DMS53 treated with DMSO at 0.1 percent for 48 hours (cell line): ENCODE measurements at regions not wholly inside any gene's neighbourhood (a gene's known extent, or its start where the extent isn't known, plus 50 kb on each side); places are given as distances from the start of the nearest gene placed in this dataset.

ENCODE experiments used
- DNase-seq: peaks from one replicate; lab custom pipeline; 2025; ENCODE audit not compliant: unreplicated experiment; lab: John Stamatoyannopoulos, UW

- DNase-seq, result no peak
These were observed 64.5 kb upstream of the WDR1 start for GRCh38 chr4:10180927-10181744.

DNA sequence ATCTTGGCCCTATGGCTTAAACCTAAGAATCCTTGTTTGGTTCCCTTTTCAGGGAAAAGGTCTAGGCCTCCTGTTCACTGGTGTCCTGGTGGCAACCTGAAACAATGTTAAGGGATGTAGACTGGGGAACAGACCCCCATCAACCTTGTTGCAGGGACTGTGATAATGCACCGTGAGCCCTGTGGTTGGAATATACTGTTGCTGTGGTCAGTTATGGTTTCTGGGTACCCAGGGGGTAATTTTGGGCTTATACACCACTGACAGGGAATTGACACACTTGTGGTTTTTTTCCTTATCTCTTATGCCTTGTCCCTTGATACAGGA, 64.0 kb upstream of the WDR1 start:
- DNase-seq, result no peak

GRCh38 chr4:10179957-10180602, 63.5 kb upstream of the WDR1 start:
- no peak for DNase-seq

- DNase-seq, result no peak
These were observed 62.2 kb upstream of the WDR1 start for GRCh38 chr4:10178763-10179162.

DNA sequence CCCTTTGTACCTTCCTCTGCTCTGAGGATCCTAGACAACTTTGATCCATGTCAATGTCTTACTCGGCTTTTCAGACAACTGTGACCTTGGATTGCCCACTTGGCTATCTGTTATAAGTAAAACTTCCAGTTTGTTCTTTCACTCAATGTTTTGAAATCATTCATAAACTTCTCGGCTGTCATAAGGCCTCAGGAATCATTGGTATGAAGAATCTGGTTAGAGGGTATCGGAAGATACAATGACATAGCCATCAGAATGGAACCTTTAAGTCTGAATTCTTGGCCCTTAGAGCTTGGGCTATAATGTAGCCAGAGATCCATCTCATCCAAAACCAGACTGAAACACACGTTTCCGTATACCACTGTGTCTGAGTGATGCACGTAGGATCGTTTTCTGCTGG, 59.0 kb upstream of the WDR1 start:
- no peak for DNase-seq

DNA sequence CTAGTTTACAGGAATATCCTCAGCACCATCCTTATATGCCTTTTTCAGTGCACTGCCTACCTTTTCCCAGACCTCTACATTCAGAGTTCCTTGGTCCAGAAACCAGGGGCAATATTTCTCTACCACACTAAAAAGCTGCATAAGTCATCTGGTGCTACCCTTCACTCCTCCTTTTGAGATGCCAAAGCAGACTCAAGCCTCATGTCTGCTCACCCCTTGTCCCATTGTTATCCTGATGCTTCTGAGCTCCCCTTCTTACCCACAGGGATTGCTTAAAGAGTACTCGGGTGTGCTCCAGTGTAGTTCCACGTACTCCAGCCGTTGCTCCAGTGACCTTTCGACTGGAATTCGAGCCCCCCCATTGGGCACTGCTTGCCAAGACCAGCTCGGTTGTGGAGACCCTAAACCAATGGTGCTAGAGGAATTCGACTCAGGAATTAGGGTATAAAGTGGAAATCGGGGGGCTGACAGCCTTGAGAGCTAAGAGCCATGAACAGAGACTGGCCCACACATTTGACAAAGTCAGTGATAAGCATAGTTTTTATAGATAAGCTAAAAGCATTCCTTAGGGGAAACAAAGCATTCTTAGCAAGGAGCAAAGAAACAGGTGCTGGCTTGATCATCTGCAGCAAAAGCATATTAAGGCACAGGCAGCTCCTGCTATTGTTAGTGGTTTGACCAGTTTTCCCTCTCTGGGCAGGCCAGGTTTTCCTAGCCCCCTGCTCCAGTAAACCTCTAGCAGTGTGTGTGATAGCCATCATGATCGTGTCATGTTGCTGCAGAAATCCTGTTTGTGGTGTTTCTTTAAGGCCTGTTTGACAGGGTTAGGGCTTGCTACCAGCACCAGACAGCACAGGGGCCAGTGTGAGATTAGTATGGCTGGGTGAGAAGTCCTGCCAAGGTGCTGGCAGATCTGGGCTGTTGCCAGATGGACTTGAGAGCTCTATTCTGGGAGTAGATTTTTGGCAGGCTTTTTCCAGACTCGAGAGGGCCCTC, 57.5 kb upstream of the WDR1 start:
- DNase-seq, result no peak

DNA sequence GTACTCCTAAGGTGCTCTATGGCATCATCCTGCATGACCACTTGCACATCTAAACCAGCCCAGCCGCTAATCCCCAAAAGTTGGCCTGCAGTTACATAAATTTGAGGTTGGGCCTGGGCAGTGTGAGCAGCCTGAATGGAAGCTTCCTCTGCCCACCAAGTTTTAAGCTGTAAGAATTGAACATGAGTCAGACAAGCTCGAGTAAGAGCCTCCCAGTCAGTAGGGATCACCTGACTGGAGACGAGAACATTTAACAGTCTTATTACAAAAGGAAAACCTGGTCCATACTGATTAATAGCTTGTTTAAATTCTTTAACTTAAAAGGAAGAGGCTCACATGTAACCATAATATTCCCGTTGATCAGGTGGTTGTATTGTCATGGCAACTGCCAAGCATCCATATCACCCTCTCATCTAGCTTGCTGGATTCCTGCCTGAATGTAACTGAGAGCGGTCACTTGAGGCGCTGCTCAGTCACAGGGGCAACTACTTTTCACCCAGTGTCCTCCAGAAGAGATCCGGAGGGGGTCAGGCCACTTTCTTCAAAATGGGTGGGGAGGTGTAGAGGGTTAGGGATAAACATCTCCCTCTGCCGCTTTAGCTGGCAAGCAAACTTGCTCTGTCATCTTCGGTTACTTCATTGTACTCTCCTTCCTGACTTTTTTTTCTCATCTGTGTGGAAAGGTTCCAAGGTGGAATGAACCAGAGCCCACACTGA, 56.6 kb upstream of the WDR1 start:
- DNase-seq, result no peak

- DNase-seq, result no peak
These were observed 55.8 kb upstream of the WDR1 start for GRCh38 chr4:10172278-10172921.

DNA sequence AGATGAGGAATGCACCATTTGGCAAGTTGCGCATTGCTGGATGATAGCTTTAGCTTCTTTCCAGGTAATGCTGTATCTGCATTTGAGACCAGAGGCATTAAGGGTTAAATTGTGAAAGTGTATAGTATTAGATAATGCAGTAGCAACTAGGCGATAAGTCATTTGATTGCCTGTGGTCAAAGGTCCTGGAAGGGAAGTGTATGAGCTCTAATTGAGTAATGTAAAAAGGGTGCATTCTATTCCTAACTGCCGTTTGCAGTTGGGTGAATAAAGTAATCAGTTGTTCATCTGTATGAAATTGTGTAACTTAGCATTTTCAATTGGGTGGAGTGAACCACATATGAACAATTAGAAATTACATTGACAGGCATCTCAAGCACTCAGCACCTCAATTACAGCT, 54.5 kb upstream of the WDR1 start:
- no peak for DNase-seq

DNA sequence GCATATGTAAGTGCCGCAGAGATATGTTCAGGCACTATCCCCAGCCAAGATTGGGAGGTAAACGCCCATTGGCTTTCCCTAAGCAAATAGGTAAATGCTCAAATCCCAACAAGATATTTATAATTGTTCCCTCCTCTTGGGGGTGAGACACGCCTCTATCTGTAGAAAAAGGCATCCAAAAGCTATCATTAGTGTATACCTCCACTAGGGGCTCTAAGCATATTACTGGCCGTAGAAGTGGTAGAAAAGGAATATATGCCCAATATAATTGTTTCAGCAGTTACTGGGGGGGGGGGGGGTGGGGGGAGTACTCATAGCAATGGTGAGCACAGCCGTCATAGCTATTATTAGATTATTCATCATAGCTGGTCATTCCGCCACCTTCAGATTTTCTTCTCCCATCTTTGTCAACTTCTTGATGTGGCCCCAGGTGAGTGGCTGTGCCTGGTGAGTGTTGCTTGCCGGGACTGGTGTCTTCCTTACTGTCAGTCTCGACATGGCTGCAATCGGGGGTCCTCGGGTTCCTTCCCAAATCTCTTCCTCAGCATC, 53.3 kb upstream of the WDR1 start:
- no peak for DNase-seq

- DNase-seq, result no peak
These were observed 51.6 kb upstream of the WDR1 start for GRCh38 chr4:10168151-10168550.

- DNase-seq, result no peak
These were observed 50.6 kb upstream of the WDR1 start for GRCh38 chr4:10167201-10167600.
